HG03060 (cell line): ENCODE measurements at regions not wholly inside any gene's neighbourhood (a gene's known extent, or its start where the extent isn't known, plus 50 kb on each side); places are given as distances from the start of the nearest gene placed in this dataset.
A peak's percentile ranks its signal among the peaks of the same experiment; 100 is the strongest.

Source experiments
- ATAC-seq: cut with Tn5 transposase; IDR thresholded peaks from one replicate; pipeline ENCODE4 v1.9.1; 2021; ENCODE audit warnings: low read depth, moderate number of reproducible peaks; ENCODE audit not compliant: unreplicated experiment

DNA sequence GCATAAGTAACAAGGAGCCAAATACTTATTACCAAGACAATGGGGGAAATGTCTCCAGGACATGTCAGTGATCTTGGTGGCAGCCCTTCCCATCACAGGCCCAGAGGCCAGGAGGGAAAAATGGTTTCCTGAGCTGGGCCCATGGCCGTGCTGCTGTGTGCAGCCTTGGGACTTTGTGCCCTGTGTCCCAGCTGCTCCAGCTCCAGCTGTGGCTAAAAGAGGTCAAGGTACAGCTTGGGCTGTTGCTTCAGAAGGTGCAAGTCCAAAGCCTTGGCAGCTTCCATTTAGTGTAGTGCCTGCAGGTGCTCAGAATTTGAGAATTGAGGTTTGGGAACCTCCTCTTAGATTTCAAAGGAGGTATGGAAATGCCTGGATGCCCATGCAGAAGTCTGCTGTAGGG lies 212.3 kb upstream of the DCN start:
- no peak for ATAC-seq

DNA sequence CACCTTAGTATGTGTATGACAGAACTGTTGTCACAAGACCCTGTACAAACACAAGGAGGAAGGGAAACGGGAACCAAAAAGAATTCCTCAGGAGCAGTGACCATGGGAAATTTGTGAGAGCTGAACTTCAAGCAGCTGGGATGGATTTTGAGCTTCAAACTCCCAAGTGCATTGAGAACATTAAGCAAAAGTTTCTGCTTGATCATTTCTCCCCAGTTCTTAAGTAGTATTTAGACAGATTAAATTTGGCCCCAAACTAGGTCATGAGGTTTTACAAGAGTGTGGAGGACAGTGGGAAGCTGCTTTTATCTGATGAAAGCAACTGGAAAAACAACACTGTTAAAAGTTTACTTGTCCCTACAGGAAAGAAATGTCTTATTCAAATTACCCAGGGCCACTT lies 206.0 kb upstream of the DCN start:
- ATAC-seq = no peak

DNA sequence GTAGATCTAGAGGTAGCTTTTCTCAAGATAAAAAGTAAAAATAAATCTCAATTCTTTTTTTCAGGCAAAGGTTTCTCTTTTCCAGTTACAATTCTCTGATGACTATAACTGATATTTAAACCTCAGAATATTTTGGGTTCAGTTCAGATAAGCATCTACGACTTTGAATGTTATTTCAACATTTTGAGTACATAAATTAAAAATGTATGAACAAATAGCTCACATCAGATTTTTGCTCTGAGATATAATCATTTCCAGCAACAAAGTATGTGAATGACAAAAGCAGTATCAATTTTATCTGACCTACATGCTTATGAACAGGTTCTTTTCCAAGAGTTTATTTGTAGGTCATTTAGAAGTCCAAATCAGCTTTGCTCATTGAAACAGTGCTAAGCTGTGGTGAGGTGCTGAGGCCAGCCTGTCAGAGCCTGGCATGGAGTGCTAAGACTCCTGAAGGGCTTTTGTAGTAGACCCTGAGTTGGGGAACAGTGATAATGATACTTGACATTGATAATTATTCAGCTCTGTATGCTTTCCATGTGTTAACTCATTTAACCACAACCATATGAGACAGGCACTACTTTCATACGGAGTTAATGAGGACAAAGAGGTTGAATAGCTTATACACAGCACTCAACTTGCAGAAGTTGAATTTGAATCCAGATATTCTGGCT lies 205.0 kb upstream of the DCN start:
- no peak for ATAC-seq

DNA sequence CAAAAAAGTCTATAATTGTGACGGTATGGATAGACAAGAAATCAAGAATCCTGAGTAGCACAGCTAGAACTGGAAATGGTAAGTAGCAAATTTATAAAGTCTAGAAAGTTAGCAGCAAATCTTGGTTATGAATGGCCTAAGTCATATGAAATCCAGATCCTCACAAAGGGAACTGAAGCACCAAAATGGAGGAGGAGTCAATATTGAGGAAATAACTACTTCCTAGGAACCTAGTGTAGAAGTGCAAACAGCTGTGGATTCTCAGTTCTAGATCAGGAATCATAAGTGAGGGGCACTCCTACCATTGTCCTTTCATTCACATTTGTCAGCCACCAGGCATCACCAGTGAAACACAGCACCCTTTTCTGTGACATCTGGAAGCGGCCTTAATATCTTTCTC lies 202.2 kb upstream of the DCN start:
- ATAC-seq = no peak

DNA sequence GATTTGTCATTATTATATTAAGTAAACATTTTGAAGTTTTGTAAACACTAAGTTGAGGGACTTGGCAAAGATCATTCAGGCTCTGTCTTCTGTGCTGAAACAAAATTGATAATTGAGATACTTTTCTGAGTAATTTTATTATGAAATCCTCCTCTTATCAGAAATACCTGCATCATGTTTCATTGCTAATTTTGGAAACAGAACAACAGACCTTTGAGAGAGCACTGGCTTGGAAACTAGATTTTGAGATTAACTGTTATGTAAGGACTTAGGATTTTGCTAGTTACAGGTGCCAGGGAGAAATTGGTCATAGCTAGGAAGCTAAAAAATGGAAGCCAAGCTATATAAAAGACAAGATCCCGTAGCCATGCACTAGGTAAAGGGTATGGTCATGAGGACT lies 201.7 kb upstream of the DCN start:
- ATAC-seq = no peak

DNA sequence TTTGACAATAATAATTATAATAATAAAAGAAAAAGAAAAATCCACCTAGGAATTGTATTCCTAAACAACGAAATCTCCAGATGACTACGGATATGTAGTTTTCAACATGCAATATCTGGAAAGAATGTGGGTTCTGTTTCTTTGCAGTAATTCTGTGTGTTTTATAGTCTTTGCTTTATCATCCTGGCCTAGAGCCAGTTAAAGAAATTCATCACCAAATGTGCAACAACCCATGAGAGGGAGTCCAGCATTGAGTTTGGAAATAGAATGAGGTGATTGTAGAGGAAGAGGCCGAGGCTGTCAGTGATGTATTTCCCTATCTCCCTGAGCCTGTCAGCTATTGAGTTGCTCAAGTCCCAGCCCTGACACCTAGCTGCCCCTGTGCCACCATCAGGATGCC lies 200.5 kb upstream of the DCN start:
- no peak for ATAC-seq

DNA sequence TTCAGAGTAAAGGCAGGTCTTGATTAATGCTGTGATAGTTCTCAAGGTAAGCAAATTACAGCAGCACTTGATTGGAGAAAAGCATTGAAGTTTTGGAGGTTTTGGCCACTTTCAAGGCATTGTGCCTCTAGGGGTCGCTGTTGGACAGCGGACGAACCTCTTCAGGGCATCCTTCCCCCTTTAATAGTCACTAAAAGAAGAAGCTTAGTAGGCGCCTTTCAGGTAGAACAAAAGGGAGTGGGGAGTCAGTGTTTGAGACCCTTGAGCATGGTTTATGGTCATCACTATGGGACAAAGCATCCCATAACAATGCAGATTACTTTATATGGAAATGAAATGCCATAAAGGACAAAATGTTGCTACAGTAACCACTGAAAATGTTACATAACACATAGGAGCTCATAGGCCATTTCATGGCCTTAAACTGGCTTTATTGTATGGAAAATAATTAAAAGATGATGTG lies 199.5 kb upstream of the DCN start:
- peak; percentile 75 for ATAC-seq

DNA sequence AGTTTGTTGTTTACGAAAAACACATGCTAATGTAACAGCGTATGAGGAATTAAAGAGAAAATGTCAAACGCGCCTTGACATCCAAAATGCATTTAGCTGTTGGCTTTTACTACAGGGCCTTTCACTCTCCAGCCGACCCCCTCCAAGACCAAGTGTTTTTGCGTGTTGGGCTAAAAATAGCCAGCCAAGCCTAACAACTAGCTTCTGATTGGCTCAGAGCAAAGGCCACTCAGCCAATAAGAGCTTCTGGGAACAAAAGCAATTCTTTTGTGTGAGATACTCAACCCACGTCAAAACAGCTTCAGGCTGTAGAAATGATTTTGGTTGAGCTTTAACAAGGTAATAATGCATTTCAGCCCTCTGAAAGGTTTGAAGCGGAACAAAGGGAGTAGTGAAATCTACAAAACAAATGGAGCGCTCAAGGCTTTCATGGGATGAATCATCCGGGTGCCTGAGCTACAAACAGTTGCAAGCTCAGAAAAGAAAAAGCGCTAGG lies 198.7 kb upstream of the DCN start:
- ATAC-seq = no peak

DNA sequence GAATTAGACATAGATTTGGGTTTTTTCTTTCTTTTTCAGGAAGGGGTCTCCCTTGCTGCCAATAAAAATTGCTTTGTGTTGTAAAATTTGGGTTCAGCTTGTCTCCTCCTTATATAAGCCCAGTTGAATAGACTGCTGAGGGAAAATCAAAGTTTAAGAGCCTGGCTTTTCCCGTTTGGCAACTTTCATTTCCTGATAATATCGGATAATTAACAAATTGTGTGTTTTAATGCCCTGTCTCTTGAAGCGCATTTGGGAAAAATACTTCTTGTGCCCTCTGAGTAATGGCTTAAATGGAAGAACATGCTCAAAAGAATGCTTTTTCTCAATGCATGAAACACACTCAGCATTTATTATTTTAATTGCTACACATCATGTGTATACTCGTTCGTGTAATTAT lies 198.0 kb upstream of the DCN start:
- ATAC-seq = no peak

DNA sequence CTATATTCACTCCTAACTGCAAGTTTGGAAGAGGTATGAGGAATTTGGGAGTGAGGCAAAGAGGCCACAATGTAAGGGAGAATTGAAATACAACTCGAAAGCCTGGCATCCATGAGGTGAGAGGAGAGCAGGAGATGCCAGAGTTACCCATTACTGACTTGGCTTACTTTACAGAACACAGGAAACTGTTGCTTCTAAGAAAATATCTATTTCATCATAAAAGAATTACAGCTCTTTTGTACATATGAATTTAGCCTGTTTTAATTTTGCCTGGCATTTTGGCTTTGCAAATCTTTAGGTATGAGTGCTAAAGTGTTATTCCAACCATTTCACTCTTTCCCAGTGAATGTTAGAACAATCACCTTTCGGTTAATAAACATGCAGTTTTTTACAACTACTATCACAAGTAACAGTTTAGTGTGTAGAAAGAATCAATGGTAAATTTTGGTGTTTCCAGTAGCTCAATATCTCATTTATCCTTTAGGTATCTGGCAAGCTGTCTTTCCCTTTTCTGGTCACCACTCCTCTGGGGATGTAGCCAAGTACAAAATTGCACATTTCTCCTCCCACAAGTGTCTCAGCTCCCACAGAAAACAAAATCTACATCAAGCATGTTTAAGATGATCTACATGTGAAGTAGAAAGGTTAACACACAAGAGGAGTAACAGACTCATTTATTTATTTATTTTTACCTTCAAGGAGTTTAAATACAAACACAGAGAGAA lies 196.6 kb upstream of the DCN start:
- ATAC-seq = no peak

DNA sequence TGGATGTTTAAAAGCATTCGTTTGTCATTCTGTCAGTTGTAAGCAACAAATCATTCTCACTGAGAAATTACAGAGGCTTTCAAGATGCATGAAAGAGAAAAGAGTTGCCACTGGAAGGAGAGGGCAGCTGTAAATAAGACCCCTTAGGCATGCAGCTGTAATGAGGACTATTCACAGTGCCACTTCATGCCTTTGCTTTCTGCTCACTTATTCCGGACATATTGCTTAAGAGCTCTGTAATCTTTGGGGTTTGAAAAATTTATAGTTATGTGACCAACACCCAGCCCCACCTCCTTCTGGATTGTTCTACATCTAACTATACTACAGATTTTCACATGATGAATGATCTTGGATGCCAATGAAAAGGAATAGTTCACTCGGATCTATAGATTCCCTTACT lies 194.8 kb upstream of the DCN start:
- no peak for ATAC-seq

DNA sequence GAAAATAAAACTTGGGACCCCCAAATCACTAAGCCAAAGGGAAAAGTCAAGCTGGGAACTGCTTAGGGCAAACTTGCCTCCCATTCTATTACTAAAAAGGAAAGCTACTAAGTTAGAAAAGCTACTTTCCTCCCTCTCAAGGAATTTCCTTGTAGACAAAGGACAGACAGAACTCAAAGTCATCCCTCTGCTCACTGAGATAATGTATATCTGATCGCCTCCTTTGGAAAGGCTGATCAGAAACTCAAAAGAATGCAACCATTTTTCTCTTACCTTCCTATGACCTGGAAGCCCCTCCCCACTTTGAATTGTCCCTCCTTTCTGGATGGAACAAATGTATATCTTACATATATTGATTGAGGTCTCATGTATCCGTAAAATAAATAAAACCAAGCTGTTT lies 190.5 kb upstream of the DCN start:
- ATAC-seq = no peak

DNA sequence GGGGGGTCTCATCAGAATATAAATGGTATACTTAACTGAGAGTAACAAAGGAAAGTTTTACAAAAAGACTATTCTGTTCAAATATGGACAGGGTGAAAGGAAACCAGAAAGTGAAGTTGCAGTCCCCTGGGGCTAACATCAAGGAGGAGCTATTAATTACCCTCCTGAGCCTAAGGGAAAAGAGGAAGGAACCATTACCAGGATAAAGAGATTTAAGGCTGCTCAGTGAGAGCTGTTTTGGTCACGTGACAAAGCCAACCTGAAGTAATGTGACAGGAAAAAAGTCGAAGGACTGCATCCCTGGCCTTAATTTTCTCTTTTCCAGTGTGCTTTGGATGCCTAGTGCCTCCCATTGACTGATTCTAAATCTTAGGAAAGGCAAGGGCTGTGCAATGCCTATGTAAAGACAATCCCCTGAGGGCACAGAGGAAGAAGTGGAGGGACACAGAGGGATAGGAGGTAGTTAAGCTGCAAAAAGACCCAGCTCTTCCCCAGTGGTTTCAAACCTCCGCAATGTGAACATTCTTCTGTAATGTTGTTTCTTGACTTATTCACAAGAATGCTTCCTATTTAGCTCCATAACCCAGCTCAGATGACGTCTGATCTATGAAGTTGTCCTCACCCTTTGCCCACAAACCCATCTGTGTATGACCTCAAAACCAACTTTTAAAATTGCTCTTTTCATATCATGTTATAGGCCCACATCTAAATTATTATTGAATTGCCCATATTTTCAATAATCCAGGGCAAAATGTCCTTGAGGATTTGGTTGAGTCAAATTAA lies 187.7 kb upstream of the DCN start:
- ATAC-seq = no peak

DNA sequence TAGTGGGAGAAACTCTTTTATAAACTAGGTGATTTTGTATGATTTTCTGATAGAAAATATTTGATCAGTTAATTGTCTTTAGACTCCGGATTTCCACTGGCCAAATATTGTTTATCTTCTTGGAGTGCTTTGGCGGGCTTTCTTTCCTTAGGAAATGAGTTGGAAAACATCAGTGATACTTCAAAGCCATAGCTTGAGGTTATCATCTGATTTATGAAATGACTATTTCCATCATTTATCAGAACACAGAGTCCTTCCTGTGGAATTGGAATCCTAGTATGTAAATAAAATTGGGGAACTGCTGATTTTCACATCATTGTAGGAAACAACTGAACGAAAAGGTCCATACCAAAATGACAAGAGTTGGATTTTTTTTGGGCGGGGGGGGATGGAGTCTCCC lies 186.0 kb upstream of the DCN start:
- no peak for ATAC-seq

DNA sequence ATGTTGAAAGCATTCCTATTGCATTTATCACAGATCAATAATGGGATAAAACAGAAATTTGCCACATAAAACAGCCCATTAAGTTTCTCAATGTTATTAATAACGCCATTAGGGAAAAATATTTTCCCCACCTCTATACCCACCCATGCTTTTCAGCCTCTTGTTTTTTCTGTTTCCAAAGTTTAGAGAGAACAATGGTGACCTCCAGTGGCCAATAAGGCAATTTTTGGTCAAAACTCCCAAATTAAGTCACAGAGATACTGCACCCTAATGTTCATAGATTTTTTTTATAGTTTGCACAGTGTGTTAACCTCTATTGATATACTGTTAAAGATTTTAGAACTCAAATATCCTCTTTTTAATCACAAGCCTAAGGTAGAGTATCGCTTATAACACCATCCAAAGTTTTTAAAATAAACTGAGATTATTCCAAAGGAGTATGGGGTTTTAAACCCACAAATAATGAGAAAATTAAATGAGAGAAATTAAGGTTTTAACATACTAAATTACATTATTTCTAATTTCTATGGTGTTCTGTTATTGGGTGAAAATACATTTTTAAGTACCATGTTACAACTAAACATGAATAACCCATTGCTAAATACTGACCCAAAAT lies 184.7 kb upstream of the DCN start:
- ATAC-seq = no peak

DNA sequence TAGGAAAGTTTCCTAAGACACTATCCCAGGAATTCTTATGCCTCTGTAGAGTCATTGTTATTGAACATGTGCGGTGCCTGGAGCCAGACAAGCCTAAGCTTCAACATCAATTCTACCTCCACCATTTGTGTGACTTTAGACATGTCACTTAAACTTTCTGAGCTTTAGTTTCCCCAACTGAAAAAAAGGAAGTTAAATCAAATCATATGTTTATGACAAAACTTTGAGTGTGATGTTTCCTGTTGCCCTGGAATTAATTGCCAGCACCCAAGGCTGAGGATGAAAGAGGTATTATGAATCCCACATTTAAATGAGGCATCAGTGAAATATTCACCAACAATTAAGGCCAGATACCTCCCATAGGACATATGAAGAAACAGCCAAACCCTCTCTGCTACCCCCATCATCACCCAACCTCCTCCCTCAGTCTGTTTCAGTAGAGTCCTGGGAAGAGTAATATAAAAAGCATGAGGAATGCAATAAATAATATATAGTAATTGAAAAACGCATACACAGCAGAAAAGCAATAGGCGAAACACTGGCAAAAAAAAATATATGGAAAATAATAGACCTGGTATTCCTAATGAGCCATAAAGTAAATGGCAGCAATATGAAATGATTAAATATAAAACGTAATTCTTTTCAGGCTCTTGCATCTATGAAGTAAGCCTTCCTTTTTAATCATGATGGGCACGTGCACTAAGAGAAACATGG lies 182.0 kb upstream of the DCN start:
- no peak for ATAC-seq

DNA sequence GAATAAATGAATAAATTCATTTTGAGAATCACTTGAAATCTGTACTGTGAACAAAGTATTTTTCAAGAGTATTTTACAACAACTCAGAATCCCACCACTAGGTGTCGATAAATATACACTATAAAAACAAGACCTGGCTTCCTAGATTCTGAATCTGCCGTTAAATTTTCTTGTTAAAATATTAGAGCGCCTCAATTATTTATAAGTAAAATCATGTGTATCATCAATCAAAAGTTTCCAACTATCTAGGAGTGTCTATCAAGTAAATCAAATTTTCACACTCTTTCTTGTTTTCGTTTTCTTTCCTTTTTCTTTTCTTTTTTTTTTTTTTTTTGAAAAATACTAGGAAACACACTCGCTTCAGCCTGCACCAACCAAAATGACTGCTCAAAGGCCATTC lies 179.2 kb upstream of the DCN start:
- ATAC-seq = no peak

DNA sequence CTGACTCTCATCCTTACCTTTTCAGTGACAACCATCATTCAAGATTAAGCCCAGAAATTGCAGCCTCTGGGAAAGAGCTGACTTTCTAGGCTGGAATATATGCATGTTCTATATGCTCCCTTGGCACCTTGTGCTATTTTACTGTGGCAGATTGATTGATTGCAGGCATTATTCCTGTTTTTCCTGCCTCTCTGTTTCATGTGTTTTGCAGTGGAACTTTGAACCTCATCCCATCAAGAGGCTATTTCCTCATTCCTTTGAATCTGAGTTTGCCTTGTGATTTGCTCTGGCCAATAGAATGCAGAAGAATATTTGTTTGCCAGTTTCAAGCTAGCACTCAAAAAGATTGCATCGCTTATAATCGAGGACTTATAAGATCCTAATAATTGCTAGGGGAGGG lies 174.8 kb upstream of the DCN start:
- no peak for ATAC-seq

DNA sequence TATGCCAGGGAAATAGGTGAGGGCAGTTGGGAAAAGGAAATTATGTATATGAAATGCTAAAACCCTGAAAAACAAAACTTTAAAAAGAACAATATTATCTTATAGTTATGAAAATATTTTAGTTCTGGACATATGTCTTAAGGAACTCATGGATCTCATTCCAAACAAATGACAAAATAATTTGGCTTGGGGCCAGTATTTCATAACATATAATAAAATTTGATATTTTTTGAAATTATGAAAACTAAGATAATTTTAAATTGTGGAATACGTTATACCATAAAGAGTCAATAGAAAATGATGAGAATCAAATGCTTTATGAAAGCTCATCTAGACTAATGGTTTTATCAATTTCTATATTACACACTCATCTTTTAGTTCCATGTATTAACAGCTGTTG lies 173.8 kb upstream of the DCN start:
- no peak for ATAC-seq
